ENCODE measurements at regions not wholly inside any gene's neighbourhood (a gene's known extent, or its start where the extent isn't known, plus 50 kb on each side); places are given as distances from the start of the nearest gene placed in this dataset.

- DNase-seq: no peak
Observed at GRCh38 chr4:23327120-23327519, 562.7 kb downstream of the PPARGC1A start.

- DNase-seq: no peak
Observed at GRCh38 chr4:23324021-23324690, 565.7 kb downstream of the PPARGC1A start.

- no peak for DNase-seq
Observed at GRCh38 chr4:23323436-23323835, 566.4 kb downstream of the PPARGC1A start.

- DNase-seq: no peak
Observed at GRCh38 chr4:23322732-23323131, 567.1 kb downstream of the PPARGC1A start.

- DNase-seq: no peak
Observed at GRCh38 chr4:23320931-23321587, 568.8 kb downstream of the PPARGC1A start.

GRCh38 chr4:23312686-23313085, 577.2 kb downstream of the PPARGC1A start:
- no peak for DNase-seq

GRCh38 chr4:23311983-23312382, 577.9 kb downstream of the PPARGC1A start:
- DNase-seq: no peak

- DNase-seq: no peak
Observed at GRCh38 chr4:23305026-23305425, 584.8 kb downstream of the PPARGC1A start.

GRCh38 chr4:23298371-23298770, 591.5 kb downstream of the PPARGC1A start:
- DNase-seq: no peak

- DNase-seq: no peak
Observed at GRCh38 chr4:23297327-23297726, 592.5 kb downstream of the PPARGC1A start.

- no peak for DNase-seq
Observed at GRCh38 chr4:23291139-23291538, 598.4 kb downstream of the GBA3 start.

GRCh38 chr4:23290656-23291055, 597.9 kb downstream of the GBA3 start:
- no peak for DNase-seq

GRCh38 chr4:23279377-23279986, 586.7 kb downstream of the GBA3 start:
- DNase-seq: no peak

GRCh38 chr4:23278845-23279244, 586.1 kb downstream of the GBA3 start:
- no peak for DNase-seq

GRCh38 chr4:23276076-23276475, 583.3 kb downstream of the GBA3 start:
- DNase-seq: no peak

- DNase-seq: no peak
Observed at GRCh38 chr4:23269566-23269965, 576.8 kb downstream of the GBA3 start.

GRCh38 chr4:23268072-23268771, 575.5 kb downstream of the GBA3 start:
- no peak for DNase-seq

- DNase-seq: no peak
Observed at GRCh38 chr4:23266401-23266800, 573.7 kb downstream of the GBA3 start.

- DNase-seq: no peak
Observed at GRCh38 chr4:23260511-23260910, 567.8 kb downstream of the GBA3 start.

GRCh38 chr4:23245203-23245832, 552.6 kb downstream of the GBA3 start:
- DNase-seq: no peak

GRCh38 chr4:23242962-23243361, 550.2 kb downstream of the GBA3 start:
- DNase-seq: no peak

- no peak for DNase-seq
Observed at GRCh38 chr4:23241408-23241807, 548.7 kb downstream of the GBA3 start.

- DNase-seq: no peak
Observed at GRCh38 chr4:23238848-23239247, 546.1 kb downstream of the GBA3 start.

Measured in HCEC 1CT (cell line).